CD4-positive, CD25-positive, alpha-beta regulatory T cell (primary cell): ENCODE measurements at regions not wholly inside any gene's neighbourhood (a gene's known extent, or its start where the extent isn't known, plus 50 kb on each side); places are given as distances from the start of the nearest gene placed in this dataset.
"Not testable (repeated sequence)": the region's sequence is repeated elsewhere in the genome, so short reads cannot be mapped to it uniquely, and the experiment has no call there.

ENCODE experiments used
- ATAC-seq, 2 donors: fragments of 150-1000 bp; cut with Tn5 transposase; one replicate each; pipeline ENCODE4 v1.10.0; 2021; ENCODE audit warnings: low read depth in 2 of 2, moderate number of reproducible peaks in 2 of 2, moderate library complexity in 1 of 2
- DNase-seq, 3 donors: peaks; one replicate each; pipeline versions ENCODE4 v3.0.0 to v3.0.0-alpha.2; 2012 to 2022; ENCODE audit warnings: mixed read lengths in 1 of 3
- H3K27ac ChIP-seq: one replicate; pipeline ENCODE4 v1.7.0; 2013; ENCODE audit warnings: mild to moderate bottlenecking, low read length; ENCODE audit not compliant: insufficient read depth, poor library complexity, severe bottlenecking
- H3K27me3 ChIP-seq: one replicate; pipeline ENCODE4 v1.7.0; 2013; ENCODE audit warnings: low read length; ENCODE audit not compliant: control insufficient read depth, insufficient read depth
- H3K36me3 ChIP-seq: one replicate; pipeline ENCODE4 v1.7.0; 2013; ENCODE audit warnings: mild to moderate bottlenecking, low read length, moderate library complexity; ENCODE audit not compliant: control insufficient read depth, insufficient read depth
- H3K4me1 ChIP-seq: 2 replicates; pipeline ENCODE4 v1.7.0; 2013; ENCODE audit warnings: mild to moderate bottlenecking, low read length; ENCODE audit not compliant: insufficient read depth, control insufficient read depth, poor library complexity, severe bottlenecking
- H3K4me3 ChIP-seq: one replicate; pipeline ENCODE4 v1.7.0; 2013; ENCODE audit warnings: low read depth, mild to moderate bottlenecking, low read length, moderate library complexity
- H3K9me3 ChIP-seq, 2 experiments: 1 replicate in 1 of 2; 2 replicates in 1 of 2; pipeline ENCODE4 v1.7.0; 2013; ENCODE audit warnings: low read length in 2 of 2, mild to moderate bottlenecking in 1 of 2, moderate library complexity in 1 of 2; ENCODE audit not compliant: control insufficient read depth in 2 of 2
- H3K27ac Mint-ChIP-seq, 3 donors: one replicate each; pipeline ENCODE4 v1.8.0; 2020 to 2022; ENCODE audit warnings: mild to moderate bottlenecking in 3 of 3, mixed read lengths in 3 of 3, moderate library complexity in 2 of 3
- H3K27me3 Mint-ChIP-seq: one replicate; pipeline ENCODE4 v1.8.0; 2022; ENCODE audit warnings: mild to moderate bottlenecking, mixed read lengths
- H3K36me3 Mint-ChIP-seq: one replicate; pipeline ENCODE4 v1.8.0; 2020; ENCODE audit warnings: mixed read lengths
- H3K4me1 Mint-ChIP-seq, 4 donors: one replicate each; pipeline ENCODE4 v1.8.0; 2020 to 2022; ENCODE audit warnings: mixed read lengths in 4 of 4, mild to moderate bottlenecking in 1 of 4
- H3K4me3 Mint-ChIP-seq, 4 donors: one replicate each; pipeline ENCODE4 v1.8.0; 2020 to 2022; ENCODE audit warnings: mild to moderate bottlenecking in 4 of 4, mixed read lengths in 4 of 4, moderate library complexity in 3 of 4
- H3K9me3 Mint-ChIP-seq, 7 donors: one replicate each; pipeline ENCODE4 v1.8.0; 2020 to 2022; ENCODE audit warnings: mixed read lengths in 7 of 7, mild to moderate bottlenecking in 3 of 7, moderate library complexity in 2 of 7

GRCh38 chr12:64552510-64552909 is 57.8 kb upstream of the RASSF3 start:
- not testable (repeated sequence) for H3K27me3 ChIP-seq, ATAC-seq, DNase-seq, H3K9me3 ChIP-seq, H3K36me3 Mint-ChIP-seq, H3K27ac ChIP-seq, H3K9me3 Mint-ChIP-seq, H3K4me3 ChIP-seq, H3K4me1 ChIP-seq, H3K36me3 ChIP-seq, H3K4me3 Mint-ChIP-seq, H3K27ac Mint-ChIP-seq
- Mint-ChIP-seq H3K4me1 (peaks cover 0 to 13% (median 8%) of the 10 kb centered on the region in 4 donors), H3K27me3 (peaks cover 17% of the 10 kb centered on the region)

GRCh38 chr12:64553689-64554088 is 56.6 kb upstream of the RASSF3 start:
- H3K9me3 Mint-ChIP-seq, H3K36me3 ChIP-seq, H3K4me1 ChIP-seq, H3K4me3 ChIP-seq, H3K9me3 ChIP-seq, H3K27ac Mint-ChIP-seq, ATAC-seq, H3K4me3 Mint-ChIP-seq, H3K27ac ChIP-seq, H3K36me3 Mint-ChIP-seq, DNase-seq, H3K27me3 ChIP-seq: not testable (repeated sequence)
- peaks cover 0 to 13% (median 8%) of the 10 kb centered on the region in 4 donors for H3K4me1 Mint-ChIP-seq
- H3K27me3 Mint-ChIP-seq: peaks cover 17% of the 10 kb centered on the region

GRCh38 chr12:64556231-64556630 is 54.1 kb upstream of the RASSF3 start:
- ATAC-seq (no peak), DNase-seq (no peak)
- Mint-ChIP-seq H3K36me3 (no peaks in the 10 kb centered on the region), H3K9me3 (no peaks in the 10 kb centered on the region), H3K4me3 (no peak overlapping the region), H3K27me3 (peaks cover 14% of the 10 kb centered on the region), H3K4me1 (peaks cover 0 to 4% (median 1%) of the 10 kb centered on the region in 4 donors), H3K27ac (no peak overlapping the region)
- Histone ChIP-seq H3K9me3 (no peaks in the 10 kb centered on the region), H3K27me3 (no peaks in the 10 kb centered on the region), H3K27ac (no peak overlapping the region), H3K36me3 (no peaks in the 10 kb centered on the region), H3K4me1 (no peaks in the 10 kb centered on the region), H3K4me3 (no peak overlapping the region)

GRCh38 chr12:64558754-64559153 is 51.5 kb upstream of the RASSF3 start:
- Mint-ChIP-seq H3K4me1 (peaks cover 0 to 8% (median 5%) of the 10 kb centered on the region in 4 donors), H3K27ac (no peak overlapping the region), H3K27me3 (peaks cover 19% of the 10 kb centered on the region), H3K4me3 (no peak overlapping the region), H3K9me3 (peaks cover 0 to 3% (median 0%) of the 10 kb centered on the region in 7 donors), H3K36me3 (no peaks in the 10 kb centered on the region)
- Histone ChIP-seq H3K36me3 (no peaks in the 10 kb centered on the region), H3K4me1 (no peaks in the 10 kb centered on the region), H3K27ac (no peak overlapping the region), H3K27me3 (no peaks in the 10 kb centered on the region), H3K9me3 (no peaks in the 10 kb centered on the region), H3K4me3 (no peak overlapping the region)
- ATAC-seq (no peak), DNase-seq (no peak)

- Mint-ChIP-seq H3K4me3 (no peak overlapping the region), H3K4me1 (peaks cover 0 to 10% (median 5%) of the 10 kb centered on the region in 4 donors), H3K36me3 (no peaks in the 10 kb centered on the region), H3K9me3 (peaks cover 0 to 3% (median 0%) of the 10 kb centered on the region in 7 donors), H3K27ac (peak overlapping the region in 1 of 3 donors; percentile 43), H3K27me3 (peaks cover 21% of the 10 kb centered on the region)
- H3K9me3 ChIP-seq: no peaks in the 10 kb centered on the region
- no peak overlapping the region for H3K27ac ChIP-seq
- ATAC-seq: no peak
- H3K4me3 ChIP-seq: no peak overlapping the region
- H3K36me3 ChIP-seq: no peaks in the 10 kb centered on the region
- H3K4me1 ChIP-seq: no peaks in the 10 kb centered on the region
- H3K27me3 ChIP-seq: no peaks in the 10 kb centered on the region
- DNase-seq: no peak
Observed at GRCh38 chr12:64560396-64561301, 49.6 kb upstream of the RASSF3 start.
